ENCODE measurements at regions not wholly inside any gene's neighbourhood (a gene's known extent, or its start where the extent isn't known, plus 50 kb on each side); places are given as distances from the start of the nearest gene placed in this dataset.

DNA sequence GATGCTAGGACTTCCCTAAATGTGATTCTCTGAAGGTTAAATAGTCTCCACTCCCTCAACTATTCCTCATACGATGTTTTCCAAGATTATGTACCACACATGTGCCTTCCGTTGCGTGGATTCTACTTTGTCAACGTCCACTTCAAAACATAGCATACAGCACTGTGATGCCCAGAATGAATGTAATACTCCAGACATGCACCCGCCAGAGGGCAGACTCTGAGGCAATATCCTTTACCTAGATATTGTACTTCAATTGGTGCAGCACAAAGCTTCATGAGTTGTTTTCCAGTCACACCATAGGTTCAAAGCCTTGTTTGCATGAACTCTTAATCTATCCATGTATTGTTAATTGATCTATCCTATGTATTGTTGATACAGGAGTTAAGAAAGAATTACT, 201.0 kb upstream of the NABP1 start:
- no peak for ATAC-seq
- Mint-ChIP-seq H3K36me3 (no peaks in the 10 kb centered on the region), H3K4me1 (peaks cover 6% of the 10 kb centered on the region), H3K27me3 (peaks cover 21% of the 10 kb centered on the region), H3K9me3 (peaks cover 13% of the 10 kb centered on the region), H3K27ac (no peak overlapping the region), H3K4me3 (no peak overlapping the region)

DNA sequence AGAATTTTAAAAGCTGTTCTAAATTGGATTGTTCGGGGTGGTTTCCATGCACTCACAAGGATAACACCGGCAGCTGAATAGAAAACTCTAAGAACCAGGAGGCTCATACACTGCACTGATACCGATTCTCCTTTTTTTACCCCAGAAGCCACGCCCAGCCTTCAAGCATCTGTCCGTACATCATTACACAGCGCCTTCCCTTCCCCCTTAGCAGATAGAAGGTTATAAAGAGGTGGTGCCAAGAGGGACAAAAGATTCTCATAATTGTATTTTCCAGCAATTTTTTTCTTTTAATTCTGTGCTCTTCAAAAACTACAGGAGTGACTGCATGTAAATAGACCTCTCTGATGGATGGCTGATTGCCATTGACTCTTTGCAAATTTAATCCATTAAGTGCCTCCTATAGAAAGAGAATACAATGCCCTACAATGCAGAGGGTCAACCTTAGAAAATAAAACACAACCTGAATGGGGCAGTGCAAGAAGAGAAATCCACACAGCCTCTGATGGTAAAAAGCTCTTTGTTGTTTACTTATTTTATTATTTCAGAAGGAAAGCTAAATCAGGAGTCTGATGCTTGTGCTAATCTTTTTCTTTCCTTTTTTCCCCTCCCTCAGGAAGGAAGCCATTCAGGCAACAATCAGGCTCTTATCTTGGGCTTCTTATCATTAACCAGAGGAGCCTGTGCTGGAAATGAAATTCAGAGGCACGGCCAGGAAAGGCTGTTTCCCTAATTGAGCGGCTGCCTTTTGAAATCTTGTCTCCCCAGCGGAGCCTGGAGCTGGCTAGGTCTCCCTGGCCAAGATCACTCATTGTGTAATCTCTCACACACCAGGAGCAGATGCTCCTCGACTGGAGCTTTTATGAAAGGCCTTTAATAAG, 198.9 kb upstream of the NABP1 start:
- Mint-ChIP-seq H3K27me3 (peaks cover 24% of the 10 kb centered on the region), H3K4me1 (peaks cover 6% of the 10 kb centered on the region), H3K36me3 (no peaks in the 10 kb centered on the region), H3K9me3 (peaks cover 22% of the 10 kb centered on the region), H3K4me3 (no peak overlapping the region), H3K27ac (no peak overlapping the region)
- no peak for ATAC-seq

GRCh38 chr2:191479680-191480023, 198.3 kb upstream of the NABP1 start:
- Mint-ChIP-seq H3K36me3 (no peaks in the 10 kb centered on the region), H3K4me1 (peaks cover 6% of the 10 kb centered on the region), H3K27me3 (peaks cover 24% of the 10 kb centered on the region), H3K9me3 (peaks cover 22% of the 10 kb centered on the region), H3K27ac (no peak overlapping the region), H3K4me3 (no peak overlapping the region)
- ATAC-seq: peak; percentile 72

DNA sequence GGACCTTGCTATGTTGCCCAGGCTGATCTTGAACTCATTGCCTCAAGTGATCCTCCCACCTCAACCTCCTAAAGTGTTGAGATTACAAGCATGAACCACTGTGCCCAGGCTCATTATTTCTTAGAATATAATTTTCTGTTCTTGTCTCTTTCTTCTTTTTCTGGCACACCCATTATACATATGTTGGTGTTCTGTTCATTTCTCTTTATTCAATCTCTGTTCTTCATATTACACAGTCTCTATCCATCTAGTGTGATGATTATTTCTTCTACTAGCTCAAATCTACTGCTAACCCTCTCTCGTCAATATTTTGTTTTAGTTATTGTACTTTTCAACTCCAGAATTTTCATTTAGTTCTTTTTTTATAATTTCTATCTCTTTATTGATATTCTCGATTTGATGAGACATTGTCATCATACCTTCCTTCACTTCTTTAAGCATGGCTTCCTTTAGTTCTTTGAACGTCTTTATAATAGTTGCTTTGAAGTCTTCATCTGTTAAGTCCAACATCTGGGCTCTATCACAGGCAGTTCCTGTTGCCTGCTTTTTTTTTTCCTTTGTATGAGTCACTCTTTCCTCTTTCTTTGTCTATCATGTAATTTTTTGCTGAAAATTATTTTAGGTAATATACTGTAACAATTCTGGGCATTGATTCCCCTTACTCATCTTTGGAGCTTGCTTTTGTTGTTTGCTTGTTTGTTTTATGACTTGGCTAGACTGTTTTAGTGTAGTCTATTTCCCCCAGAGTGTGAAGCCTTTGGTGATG, 196.4 kb upstream of the NABP1 start:
- Mint-ChIP-seq H3K36me3 (no peaks in the 10 kb centered on the region), H3K9me3 (peaks cover 22% of the 10 kb centered on the region), H3K4me3 (no peak overlapping the region), H3K27me3 (peaks cover 32% of the 10 kb centered on the region), H3K4me1 (peaks cover 6% of the 10 kb centered on the region), H3K27ac (no peak overlapping the region)
- ATAC-seq: no peak

GRCh38 chr2:191483117-191483516, 194.8 kb upstream of the NABP1 start:
- no peaks in the 10 kb centered on the region for H3K36me3 Mint-ChIP-seq
- peaks cover 6% of the 10 kb centered on the region for H3K4me1 Mint-ChIP-seq
- no peak overlapping the region for H3K27ac Mint-ChIP-seq

GRCh38 chr2:191486584-191487320, 191.2 kb upstream of the NABP1 start:
- peaks cover 10% of the 10 kb centered on the region for H3K9me3 Mint-ChIP-seq
- H3K4me3 Mint-ChIP-seq: no peak overlapping the region
- H3K36me3 Mint-ChIP-seq: no peaks in the 10 kb centered on the region
- no peaks in the 10 kb centered on the region for H3K4me1 Mint-ChIP-seq
- H3K27me3 Mint-ChIP-seq: peaks cover 22% of the 10 kb centered on the region
- no peak for ATAC-seq
- H3K27ac Mint-ChIP-seq: no peak overlapping the region

More at GRCh38 chr2:191483117-191483516, 194.8 kb upstream of the NABP1 start:
- ATAC-seq: no peak
- Mint-ChIP-seq H3K9me3 (peaks cover 22% of the 10 kb centered on the region), H3K27me3 (peaks cover 33% of the 10 kb centered on the region), H3K4me3 (no peak overlapping the region)

- Mint-ChIP-seq H3K4me3 (no peak overlapping the region), H3K27me3 (peaks cover 19% of the 10 kb centered on the region), H3K27ac (no peak overlapping the region), H3K9me3 (peaks cover 3% of the 10 kb centered on the region), H3K36me3 (no peaks in the 10 kb centered on the region), H3K4me1 (no peaks in the 10 kb centered on the region)
- no peak for ATAC-seq
These were observed 189.8 kb upstream of the NABP1 start for GRCh38 chr2:191488135-191488534.

DNA sequence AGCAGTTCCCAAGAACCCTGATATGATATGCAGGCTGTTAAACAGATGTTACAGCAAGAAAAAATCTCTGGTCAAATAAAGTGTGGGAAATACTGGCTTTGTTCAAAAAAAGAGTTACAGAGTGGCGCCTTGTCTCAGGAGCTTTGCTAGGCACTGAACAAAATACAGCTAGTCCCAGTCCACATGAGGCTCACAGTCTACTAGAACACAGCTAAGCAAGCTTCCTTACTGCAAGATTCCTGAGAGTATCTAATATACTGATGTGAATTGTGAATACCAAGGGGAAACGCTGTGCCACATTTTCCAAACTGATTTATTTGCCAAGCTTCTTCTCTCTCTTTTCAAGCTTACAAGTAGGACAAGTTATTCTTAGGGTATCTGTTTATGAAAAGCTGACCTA, 188.8 kb upstream of the NABP1 start:
- Mint-ChIP-seq H3K27ac (no peak overlapping the region), H3K4me1 (no peaks in the 10 kb centered on the region), H3K9me3 (no peaks in the 10 kb centered on the region), H3K27me3 (peaks cover 29% of the 10 kb centered on the region), H3K4me3 (no peak overlapping the region), H3K36me3 (no peaks in the 10 kb centered on the region)
- ATAC-seq: no peak

DNA sequence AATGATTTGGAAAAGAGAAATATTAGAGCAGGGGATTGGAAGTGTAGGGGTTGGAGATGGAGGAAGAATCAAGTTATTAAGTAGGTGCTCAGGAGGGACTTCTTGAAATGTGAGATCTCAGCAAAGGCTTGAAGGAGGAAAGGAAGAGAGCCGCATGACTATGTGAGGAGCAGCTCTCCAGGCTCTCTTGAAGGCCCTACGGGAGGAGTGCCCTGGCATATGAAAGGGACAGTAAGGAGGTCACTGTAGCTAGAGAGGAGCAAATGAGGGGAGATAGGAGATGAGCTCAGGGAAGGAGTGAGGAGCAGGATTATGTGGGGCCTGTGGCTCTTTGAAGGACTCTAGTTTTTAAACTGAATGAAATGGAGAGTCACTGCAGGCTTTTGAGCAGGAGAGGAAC, 181.1 kb upstream of the NABP1 start:
- H3K4me3 Mint-ChIP-seq: no peak overlapping the region
- no peak overlapping the region for H3K27ac Mint-ChIP-seq
- no peaks in the 10 kb centered on the region for H3K9me3 Mint-ChIP-seq
- no peak for ATAC-seq
- H3K27me3 Mint-ChIP-seq: peaks cover 24% of the 10 kb centered on the region
- H3K4me1 Mint-ChIP-seq: no peaks in the 10 kb centered on the region
- no peaks in the 10 kb centered on the region for H3K36me3 Mint-ChIP-seq

- H3K4me3 Mint-ChIP-seq: no peak overlapping the region
- no peak overlapping the region for H3K27ac Mint-ChIP-seq
- H3K36me3 Mint-ChIP-seq: no peaks in the 10 kb centered on the region
- no peak for ATAC-seq
- peaks cover 24% of the 10 kb centered on the region for H3K27me3 Mint-ChIP-seq
- H3K4me1 Mint-ChIP-seq: no peaks in the 10 kb centered on the region
- no peaks in the 10 kb centered on the region for H3K9me3 Mint-ChIP-seq
These were observed 180.1 kb upstream of the NABP1 start for GRCh38 chr2:191497822-191498221.

DNA sequence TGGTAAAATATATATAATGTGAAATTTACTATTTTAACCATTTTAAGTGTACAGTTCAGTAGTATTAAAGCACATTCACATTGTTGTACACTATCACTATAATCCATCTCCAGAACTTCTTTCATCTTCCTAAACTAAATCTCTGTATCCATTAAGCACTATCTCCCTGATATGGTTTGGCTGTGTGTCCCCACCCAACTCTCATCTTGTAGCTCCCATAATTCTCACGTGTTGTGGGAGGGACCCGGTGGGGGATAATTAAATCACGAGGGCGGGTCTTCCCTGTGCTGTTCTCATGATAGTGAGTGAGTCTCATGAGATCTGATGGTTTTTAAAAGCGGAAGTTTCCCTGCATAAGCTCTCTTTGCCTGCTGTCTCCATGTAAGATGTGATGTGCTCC, 178.9 kb upstream of the NABP1 start:
- no peaks in the 10 kb centered on the region for H3K36me3 Mint-ChIP-seq
- H3K9me3 Mint-ChIP-seq: no peaks in the 10 kb centered on the region

DNA sequence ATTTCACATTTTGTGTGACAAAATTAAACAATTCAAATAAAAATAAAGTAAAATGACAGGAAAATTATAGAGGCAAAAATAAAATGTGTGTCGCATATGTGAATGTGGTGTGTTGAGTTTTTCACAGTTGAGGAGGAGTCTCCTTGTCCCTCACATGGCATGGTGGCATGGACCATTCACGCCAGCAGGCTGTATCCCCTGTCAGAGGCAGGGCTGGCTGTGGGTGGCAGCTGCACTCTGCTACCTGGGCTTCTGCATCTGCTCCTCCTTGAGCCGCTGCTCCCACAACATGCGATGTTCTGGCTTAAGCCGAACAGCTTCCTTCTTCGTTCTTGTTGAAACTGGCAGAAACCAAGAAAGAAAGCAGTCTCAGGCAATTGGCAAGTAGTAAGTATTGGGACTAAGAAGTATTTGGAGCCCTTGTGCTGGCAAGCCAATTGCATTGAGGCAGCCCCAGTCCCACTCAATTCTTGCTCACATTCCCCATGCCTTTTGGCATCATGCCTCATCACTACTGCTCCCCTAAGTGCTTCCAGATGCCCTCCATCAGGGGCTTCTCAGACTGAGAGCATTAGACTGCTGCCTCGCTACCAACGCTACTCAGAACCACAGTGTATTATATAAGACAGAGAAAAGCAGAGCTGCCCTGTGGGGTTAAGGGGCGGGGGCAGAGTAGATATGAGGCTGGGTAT, 177.9 kb upstream of the NABP1 start:
- Mint-ChIP-seq H3K36me3 (no peaks in the 10 kb centered on the region), H3K27me3 (peaks cover 20% of the 10 kb centered on the region), H3K4me3 (no peak overlapping the region), H3K27ac (no peak overlapping the region), H3K4me1 (no peaks in the 10 kb centered on the region), H3K9me3 (no peaks in the 10 kb centered on the region)
- ATAC-seq: peak; percentile 25

More for the DNA sequence above, 178.9 kb upstream of the NABP1 start:
- Mint-ChIP-seq H3K4me3 (no peak overlapping the region), H3K27me3 (peaks cover 24% of the 10 kb centered on the region), H3K4me1 (no peaks in the 10 kb centered on the region), H3K27ac (no peak overlapping the region)
- ATAC-seq: no peak

DNA sequence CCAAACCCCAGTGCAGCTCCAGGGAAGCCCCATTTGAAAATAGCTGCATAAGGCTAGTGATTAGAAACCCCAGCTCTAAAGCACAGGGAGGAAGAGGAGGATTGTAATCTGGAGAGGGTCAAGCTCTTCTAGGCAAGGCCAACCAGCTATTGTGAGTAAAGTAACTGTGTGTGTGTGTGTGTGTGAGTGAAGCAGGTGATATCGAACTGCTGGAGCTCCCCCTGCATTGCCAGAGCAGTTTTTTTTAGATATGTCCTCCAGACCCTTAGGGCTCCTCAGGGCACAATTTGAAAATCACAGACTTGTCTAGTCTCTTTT, 177.4 kb upstream of the NABP1 start:
- Mint-ChIP-seq H3K36me3 (no peaks in the 10 kb centered on the region), H3K27me3 (peaks cover 20% of the 10 kb centered on the region), H3K4me1 (no peaks in the 10 kb centered on the region), H3K4me3 (no peak overlapping the region), H3K27ac (no peak overlapping the region), H3K9me3 (no peaks in the 10 kb centered on the region)
- peak; percentile 22 for ATAC-seq

DNA sequence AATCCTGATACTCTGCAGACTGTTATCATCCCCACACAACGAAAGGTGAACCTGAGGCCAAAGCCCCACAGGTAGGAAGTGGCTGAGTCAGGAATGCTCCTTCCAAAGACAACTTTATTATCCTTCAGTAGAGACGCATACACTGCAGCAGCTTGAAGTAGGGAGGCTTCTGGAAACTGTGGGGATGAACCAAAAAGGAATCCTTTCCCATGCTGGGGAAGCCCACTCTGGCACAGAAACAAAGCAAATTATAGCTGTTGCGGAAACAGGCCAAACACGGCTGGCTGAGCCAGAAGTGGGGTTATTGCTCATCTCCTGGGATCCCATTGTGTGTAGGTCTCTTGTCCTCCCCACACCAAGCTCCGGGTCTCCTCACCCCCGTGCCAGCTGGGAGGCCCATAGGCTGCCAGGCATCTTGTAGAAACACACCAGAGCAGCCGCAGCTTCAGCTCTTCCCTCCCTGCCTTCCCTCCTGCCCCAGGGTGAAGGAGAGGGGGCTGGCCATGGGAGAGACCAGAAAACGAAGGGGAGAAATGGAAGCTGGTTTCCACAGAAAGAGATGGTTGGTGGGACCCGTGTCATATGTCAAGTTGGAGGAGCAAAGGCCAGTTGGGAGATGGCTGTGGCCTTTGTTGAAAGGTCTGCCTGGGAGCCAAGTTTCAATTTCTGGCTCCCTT, 176.9 kb upstream of the NABP1 start:
- no peaks in the 10 kb centered on the region for H3K36me3 Mint-ChIP-seq
- ATAC-seq: peak; percentile 4
- peaks cover 20% of the 10 kb centered on the region for H3K27me3 Mint-ChIP-seq
- H3K9me3 Mint-ChIP-seq: no peaks in the 10 kb centered on the region
- no peak overlapping the region for H3K4me3 Mint-ChIP-seq
- no peaks in the 10 kb centered on the region for H3K4me1 Mint-ChIP-seq
- H3K27ac Mint-ChIP-seq: no peak overlapping the region

Data from stimulated activated memory B cell treated with anti-CD40 and anti-IgM and Interleukin-4, amounts not matched to agents 10 μg/mL and 1 μg/mL and 100 μg/mL, for 72 hours (primary cell).